ENCODE measurements at regions not wholly inside any gene's neighbourhood (a gene's known extent, or its start where the extent isn't known, plus 50 kb on each side); places are given as distances from the start of the nearest gene placed in this dataset.

DNA sequence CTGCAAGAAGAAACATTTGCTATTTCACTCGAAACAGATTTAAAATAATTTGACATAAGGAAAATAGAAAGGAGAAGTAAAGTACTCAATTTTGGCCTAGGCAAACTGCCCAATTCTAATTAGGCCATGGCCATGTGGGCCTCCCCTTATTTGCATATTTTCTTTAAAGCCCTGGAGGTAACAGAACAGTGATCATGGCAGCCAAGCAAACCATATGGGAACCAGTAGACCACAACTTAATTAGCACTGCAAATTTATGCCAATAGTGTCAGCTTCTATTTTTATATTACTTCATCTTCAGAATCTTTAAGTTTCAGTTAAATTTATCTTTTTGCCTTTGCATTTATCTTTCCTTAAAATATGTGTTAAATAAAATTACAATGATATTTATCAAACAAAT, 63.3 kb upstream of the THSD7A start:
- no peak for DNase-seq (ENCODE audit: low spot score)

DNA sequence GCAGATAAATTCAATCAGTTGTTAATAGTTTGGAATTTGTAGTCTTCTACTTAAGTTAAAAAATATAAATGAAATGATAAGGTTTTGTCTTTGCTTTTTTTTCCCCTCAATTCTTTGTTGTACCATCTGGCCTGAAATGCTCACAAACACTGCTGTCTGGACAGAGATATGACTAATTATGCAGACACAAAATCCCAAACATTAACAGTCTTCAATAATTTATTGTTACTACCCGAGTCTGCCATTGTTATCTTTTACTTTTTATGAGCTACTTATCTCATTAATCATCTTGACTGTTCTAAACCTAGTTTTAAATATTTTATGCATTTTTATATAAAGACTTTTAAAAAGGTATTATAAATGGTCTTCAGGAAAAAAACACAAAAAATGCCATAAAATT, 64.7 kb upstream of the THSD7A start:
- no peak for DNase-seq (ENCODE audit: low spot score)

DNA sequence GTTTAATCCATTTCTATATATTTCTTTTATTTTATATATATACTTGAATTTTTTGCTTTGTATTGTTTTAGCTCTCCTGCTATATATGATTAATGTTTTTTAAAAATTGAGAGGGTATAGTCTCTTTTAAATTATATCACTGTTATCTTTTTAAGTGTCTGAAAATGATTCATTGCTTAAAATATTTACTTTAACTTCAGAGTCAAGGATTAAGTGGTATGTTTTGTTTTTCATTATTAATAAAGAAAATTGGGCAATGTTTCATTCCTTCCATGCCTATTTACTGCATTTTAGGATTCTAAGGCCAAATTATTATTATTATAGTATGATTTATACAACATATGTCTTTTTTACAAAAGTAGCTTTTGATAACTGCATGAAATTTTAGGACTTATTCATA, 67.2 kb upstream of the THSD7A start:
- no peak for DNase-seq (ENCODE audit: low spot score)

DNA sequence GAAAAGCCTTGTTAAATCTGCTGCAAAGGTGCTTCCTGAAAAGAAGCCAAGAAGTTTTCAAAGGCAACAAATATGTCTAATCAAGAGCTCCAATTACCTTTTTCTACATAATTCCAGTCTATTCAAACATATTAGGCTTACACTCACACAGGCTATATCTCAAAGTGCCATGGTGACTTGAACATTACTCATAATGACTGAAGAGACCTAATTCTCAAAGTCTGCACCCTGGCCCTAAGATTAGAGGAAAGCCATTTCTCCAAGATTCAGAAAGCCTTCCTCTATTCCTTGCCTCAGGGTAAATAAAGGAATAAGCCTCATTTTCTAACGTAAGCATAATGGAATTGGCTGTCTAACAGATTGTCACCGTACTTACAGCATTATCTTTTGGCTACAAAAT, 78.3 kb upstream of the THSD7A start:
- DNase-seq (ENCODE audit: low spot score), result no peak

DNA sequence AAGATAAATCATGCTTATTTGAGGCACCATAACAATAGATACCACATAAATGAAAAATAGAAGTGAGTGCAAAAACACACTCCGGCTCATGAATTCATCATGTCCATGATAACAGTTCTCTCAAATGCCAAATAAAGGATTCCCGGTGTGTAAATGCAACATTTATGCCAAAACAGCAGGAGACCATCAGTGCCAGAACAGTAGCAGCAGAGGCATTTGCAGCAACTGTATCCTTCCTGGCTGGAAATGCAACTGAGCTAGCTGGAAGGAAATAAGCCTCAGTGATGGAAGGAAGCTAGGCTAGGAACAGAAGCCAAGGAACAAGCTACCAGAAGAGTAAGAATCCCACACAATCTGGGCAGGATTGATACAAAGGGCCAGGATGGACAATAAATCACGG, 79.9 kb upstream of the THSD7A start:
- DNase-seq (ENCODE audit: low spot score), result no peak

DNA sequence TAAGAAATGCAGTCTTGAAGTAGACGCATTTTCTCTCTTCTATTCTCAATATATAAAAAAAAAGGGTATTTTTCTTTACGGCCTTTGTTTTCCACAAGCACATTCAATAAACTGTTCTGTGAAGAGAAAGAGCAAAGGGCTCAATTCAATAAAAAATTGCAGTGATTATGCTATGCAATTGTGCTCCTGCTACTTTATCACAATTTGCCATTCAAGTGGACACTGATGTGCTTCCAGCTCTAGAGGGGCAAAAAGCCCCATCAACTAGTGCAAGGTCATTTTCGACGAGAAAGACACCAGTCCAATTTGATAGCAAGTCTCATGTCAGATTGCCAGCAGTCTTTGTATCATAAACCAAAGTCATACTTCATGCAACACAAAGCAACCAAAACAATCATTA, 82.6 kb upstream of the THSD7A start:
- no peak for DNase-seq (ENCODE audit: low spot score)

DNA sequence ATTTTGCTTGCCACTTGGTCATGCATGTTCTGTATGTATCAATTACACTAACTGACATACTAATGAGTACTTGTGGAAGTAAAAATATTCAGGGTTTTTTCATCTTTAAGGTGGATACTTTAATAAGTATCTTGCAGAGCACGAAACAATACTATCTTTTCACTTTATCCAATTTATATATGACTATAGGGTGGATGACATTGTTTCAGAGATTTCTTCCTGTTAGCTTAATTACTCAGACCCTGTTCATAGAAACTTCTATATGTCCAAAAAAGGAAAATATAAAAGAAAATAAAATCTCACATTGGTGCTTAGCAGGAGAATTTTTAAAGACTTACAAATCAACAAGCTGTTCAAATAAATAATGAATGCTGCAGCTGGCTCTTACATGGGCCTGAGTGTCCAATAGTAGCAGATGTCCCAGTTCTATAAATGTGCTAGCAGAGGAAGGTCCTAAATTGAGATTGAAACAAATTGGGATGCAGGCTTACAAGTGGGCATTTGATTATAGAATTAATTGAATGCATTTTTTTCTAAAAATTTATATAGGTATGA, 91.5 kb upstream of the THSD7A start:
- DNase-seq (ENCODE audit: low spot score), result no peak

DNA sequence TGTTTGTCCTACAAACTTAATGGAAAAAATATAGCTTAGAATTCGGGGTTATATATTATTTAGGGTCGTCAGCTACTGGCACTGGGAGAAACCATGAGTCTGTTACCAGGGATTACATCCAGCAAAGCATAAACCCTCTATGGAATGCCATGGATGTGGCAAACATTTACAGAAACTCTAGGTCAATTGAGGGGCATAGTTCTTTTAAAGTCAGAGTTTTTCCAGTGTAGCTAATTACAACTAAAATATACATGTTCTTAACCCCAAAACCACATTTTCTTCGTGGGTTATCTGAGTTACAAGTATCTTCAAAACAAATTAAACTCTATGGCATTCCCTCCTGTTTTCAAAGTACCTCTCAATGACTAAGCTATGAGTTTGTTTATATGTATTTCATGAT, 99.3 kb upstream of the THSD7A start:
- no peak for DNase-seq (ENCODE audit: low spot score)

DNA sequence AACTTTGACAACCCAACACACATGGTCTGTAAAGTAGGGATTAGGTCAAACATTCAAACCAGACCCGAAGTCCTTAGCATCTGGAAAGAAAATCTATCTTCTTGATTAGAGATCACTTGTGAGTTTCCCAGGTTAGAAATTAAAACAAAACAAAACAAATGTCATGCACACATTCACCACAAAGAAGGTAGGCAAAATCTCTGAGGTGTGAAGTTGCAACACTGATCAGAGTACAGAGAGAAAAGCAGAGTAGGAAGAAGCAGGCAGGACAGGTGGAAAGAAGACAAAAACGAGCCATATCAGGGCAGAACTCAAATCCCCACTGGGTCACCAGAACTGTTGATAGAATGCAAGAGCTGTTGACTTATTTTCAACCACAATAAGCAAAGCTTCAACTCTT, 102.8 kb upstream of the THSD7A start:
- no peak for DNase-seq (ENCODE audit: low spot score)

DNA sequence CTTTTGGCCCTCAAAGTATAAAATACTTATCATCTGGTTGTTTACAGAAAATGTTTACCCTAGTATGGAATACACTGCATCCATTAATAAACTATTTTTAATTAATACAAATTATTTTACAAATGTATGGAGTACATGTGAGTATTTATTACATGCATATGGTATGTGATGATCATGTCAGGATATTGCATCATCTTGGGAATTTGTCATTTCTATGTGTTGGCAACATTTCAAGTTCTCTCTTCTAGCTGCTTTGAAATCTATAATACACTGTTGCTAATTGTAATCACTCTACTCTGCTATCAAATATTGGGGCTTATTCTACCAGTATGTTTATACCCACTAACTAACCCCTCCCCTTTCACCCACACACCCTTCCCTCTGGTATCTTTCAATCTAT, 103.9 kb upstream of the THSD7A start:
- DNase-seq (ENCODE audit: low spot score), result no peak

DNA sequence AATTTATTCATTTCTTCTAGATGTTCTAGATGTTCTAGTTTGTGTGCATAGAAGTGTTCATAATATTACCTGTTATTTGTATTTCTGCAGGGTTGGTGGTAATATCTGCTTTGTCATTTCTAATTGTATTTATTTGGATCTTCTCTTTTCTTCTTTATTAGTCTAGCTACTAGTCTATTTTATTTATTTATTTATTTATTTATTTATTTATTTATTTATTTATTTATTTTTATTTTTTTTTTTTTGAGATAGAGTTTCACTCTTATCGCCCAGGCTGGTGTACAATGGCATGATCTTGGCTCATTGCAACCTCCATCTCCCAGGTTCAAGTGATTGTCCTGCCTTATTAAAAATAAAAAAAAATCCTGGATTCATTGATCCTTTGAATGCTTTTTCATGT, 114.8 kb upstream of the THSD7A start:
- no peak for DNase-seq (ENCODE audit: low spot score)

DNA sequence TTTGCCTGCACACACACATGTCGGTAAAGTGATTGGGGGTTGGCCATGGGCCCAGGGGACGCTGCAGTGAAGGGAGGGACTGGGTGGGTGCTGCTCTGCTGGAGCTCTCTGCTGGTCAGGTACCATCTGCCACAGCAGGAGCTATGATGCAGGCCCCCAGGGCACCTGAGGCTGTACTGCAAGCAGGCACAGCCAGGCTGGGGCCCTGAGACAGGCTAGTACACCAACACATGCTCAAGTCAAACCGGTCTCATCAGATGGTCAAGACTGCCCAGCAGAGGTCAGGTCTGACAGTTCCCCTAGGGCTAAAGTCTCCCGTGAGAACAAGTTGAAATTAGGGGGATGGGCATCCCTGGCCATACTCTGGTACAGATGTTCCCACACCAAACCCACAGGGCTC, 118.3 kb upstream of the THSD7A start:
- DNase-seq (ENCODE audit: low spot score), result no peak

DNA sequence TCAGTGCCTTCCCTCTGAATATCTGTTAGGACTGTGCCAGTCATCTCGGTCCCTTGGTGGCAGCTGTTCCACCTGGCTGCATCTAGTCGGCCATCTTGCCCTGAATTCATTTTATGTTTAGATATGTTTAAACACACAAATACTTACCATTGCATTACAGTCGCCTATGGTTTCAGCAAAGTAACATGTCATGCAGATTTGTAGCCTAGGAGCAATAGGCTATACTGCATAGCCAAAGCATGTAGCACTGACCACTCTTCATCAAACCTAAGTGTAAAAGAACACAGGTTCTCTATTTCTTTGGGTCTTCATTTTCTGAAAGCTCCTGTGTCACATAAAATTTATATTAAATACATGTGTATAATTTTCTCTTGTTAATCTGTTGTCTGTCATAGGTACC, 118.9 kb upstream of the THSD7A start:
- no peak for DNase-seq (ENCODE audit: low spot score)

DNA sequence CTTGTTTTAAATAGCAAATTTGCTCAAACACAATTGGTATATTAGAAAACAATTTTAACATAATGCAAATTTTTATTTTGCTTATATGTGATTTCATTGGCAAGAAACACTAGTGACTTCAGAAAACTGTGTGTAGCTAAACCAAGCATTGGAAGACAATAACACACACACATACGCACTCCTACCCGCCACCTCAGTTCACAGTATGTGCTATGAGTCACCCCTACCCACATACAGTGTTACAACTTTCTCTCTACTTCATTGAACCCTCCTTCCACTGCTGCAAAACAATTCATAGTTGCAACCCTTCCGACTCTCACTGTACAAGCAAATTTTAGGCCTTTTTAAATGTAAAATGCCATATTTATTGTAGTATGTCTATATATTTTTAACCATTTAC, 119.9 kb upstream of the THSD7A start:
- no peak for DNase-seq (ENCODE audit: low spot score)

DNA sequence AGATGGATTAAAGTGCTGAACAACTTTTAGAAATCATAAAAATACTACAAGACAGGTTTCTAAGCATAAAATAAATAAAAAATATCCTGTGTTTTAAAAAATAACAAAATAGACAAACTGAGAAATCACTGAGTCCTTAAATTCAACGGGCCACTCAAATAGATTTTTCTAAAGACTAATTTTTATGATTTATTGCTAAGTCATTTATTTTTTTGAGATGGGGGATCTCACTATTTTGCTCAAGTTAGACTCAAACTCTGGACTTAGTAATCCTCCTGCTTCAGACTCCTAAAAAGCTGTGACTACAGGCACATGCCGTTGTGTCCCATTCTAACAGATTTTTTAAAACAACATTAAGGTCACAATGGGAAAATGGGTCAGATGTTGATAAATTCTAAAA, 121.0 kb upstream of the THSD7A start:
- DNase-seq (ENCODE audit: low spot score), result no peak

DNA sequence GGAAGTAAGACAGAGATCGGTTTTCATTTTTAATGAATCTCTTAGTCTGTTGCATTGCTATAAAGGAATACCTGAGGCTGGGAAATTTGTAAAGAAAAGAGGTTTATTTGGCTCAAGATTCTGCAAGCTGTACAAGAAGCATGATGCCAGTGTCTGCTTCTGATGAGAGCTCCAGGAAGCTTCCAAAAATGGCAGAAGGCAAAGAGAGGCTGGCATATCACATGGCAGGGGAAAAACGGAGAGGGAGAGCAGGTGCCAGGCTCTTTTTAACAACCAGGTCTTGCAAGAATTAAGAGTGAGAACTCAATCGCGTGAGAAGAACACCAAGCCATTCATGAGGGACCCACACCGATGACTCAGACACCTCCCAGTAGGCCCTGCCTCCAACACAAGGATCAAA, 125.0 kb upstream of the THSD7A start:
- DNase-seq (ENCODE audit: low spot score), result no peak

DNA sequence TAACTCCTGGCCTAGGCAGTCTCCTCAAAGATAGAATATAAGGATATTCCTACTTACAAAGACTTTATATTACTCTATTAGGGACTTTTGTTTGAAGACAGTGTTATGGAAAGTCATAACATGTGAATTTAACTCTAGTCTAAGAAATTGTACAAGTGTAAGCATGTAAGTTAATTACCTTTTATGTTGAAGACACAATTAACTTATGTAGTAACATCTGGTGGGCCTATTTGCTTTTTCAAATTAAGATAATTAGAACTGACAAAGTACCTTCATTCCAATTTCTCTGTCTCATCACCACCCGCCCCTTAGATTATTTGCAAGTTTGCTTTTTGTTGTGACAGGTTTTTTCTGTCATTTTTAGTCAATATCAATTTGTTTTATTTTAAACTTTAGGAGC, 126.0 kb upstream of the THSD7A start:
- no peak for DNase-seq (ENCODE audit: low spot score)

DNA sequence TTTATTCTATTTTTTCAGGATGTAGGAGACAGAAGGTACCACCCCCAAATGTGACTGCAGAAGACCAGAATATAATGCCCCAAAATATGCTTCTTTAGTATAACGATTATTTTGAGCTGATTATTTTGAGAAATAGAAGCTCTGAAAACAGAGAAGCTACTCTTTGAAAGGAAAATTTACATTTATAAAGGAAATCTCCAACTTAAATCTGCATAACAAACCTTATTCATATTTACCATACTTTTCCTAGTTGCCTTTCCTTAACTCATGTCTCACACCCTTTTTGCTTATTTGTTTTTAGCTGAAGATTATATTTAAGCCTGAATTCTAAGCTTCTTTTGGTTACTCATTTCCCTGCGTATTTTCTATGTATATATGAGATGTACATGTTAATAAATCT, 127.1 kb upstream of the THSD7A start:
- DNase-seq (ENCODE audit: low spot score), result no peak

DNA sequence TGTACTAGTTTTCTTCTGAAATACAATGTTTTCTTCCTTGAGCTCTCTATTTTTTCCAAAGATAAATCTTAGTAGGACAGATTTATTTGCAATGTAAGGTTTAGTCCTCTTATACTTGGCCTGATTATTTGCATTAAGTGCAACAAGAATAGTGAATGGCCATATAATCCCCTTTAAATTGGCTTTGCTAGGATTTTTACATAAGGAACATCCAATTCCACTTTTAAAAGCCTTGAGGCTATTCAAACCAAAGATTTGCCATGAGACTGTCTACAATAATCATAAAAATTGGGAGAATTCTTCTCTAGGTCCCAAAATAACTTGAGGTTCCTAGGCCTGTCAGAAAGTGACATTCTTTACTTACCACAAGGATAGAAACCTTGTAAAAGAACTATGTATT, 128.6 kb upstream of the THSD7A start:
- no peak for DNase-seq (ENCODE audit: low spot score)

DNA sequence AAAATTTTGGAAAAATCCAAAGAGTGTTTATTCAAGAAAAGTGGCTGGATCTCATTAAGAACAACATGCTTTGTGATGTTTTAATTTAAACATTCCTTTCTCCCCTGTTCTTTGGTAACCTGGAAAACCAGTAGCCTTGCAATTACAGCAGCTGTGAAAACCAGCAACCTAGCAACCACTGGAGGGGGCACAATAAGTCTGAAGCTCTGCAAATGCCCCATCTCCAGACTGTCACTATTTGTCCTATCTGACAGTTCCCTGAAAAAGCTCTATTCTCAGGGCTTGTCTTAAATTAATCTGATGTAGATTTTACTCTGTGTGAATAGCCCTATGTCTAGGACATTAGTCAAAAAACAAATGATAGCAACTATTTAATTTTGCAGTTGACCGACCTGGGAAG, 137.6 kb upstream of the THSD7A start:
- DNase-seq (ENCODE audit: low spot score), result no peak

DNA sequence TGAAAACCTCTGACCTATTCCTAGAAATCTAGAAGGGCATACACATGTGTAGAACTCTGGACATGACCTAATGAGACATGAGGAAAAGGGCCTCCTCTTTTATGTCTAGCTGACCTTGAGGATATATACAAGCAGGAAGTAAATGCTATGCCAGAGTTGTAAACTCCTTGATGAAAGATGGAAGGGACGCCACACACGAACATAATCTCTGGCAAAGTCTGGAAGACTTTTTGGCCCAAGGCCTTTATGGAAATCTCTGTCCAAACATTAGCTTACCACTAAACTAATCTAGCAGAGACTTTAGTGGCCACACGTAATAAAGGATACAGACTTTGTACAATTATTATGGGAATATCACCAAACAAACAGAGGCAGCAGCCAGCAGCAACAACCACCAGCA, 138.1 kb upstream of the THSD7A start:
- no peak for DNase-seq (ENCODE audit: low spot score)

DNA sequence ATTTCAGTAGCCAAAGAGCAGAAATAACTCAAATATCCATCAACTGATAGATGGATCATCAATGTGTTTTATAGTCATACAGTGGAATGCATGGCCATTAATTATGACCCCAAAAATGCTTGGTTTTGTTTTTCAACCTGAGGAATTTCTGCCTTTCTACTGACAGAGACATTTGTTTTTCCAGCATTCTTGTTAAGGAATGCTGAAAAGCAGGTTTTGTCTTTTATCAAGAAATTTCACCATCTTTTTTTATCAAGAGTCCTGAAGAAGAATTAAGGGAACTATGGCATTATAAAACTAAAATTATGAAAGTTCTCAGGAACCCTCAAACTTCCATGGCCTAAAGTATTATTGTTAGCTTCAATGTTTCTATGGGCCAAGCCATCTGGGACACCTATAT, 153.4 kb upstream of the THSD7A start:
- DNase-seq (ENCODE audit: low spot score), result no peak

DNA sequence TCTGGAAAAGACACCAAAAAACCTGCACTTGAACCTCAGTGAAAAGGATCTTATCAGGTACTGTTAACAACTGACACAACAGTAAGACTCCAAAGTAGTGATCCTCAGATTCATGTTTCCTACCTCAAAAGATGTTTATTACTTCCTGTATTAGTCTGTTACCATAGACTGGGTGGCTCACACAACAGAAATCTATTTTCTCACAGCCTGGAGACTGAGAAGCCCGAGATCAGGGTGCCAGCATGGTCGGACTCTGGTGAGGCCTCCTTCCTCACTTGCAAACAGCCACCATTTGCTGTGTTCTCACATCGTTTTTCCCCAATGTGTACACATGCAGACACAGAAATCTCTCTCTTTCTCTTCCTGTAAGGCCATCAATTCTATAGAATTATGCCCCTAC, 154.0 kb upstream of the THSD7A start:
- DNase-seq (ENCODE audit: low spot score), result no peak

DNA sequence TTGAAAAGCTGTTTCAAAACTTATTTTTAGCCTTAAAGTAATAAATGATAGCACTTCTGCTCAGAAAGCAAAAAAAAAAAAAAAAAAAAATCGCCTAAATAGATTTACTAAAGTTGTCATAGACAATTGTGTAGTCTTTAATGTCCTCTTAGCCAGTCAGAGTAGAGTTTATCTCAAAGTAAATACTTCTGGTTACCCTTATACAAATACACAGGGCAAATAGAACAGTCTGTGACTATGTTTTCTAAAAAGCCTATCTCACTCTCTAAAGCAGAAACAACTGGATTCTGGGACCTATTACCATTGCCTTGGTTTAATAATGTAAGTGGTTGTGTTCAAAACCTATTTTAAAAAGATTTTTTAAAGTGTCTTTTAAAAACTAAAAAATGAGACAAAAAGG, 156.2 kb upstream of the THSD7A start:
- DNase-seq (ENCODE audit: low spot score), result no peak

DNA sequence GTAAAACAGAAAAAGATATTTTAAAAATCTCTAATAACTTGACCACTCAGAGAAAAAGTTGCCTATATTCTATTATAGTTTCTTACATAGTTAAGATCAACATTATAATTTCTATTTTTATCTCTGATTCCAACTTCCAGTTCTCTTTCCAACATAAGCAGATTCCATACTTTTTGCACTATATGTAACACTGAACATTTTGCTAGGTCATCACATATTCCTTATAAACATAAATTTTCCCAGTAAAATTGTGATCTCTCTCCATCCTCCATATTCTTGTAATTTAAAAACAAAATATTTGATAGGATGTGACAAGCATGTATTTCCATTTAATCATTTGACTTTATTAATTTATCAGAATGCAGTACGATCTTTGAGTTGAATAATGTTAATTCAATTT, 170.4 kb upstream of the THSD7A start:
- no peak for DNase-seq (ENCODE audit: low spot score)

Measured in ecto neural progenitor cell (in vitro differentiated cells).